Epithelial cell of proximal tubule (primary cell): ENCODE measurements at regions not wholly inside any gene's neighbourhood (a gene's known extent, or its start where the extent isn't known, plus 50 kb on each side); places are given as distances from the start of the nearest gene placed in this dataset.

Source experiments
- DNase-seq: peaks from one replicate; pipeline ENCODE4 v3.0.0-alpha.2; 2011; ENCODE audit warnings: low read depth
- H3K4me3 ChIP-seq: 2 replicates; pipeline ENCODE4 v1.5.1; 2011; ENCODE audit warnings: low read depth, mild to moderate bottlenecking, low read length
- CTCF ChIP-seq: conservative IDR thresholded peaks from 2 replicates; pipeline ENCODE4 v1.5.1; 2012; ENCODE audit warnings: low read depth, mild to moderate bottlenecking, low read length

- no peak for DNase-seq
- no peak overlapping the region for H3K4me3 ChIP-seq
- TF ChIP-seq CTCF: no peak
Observed at GRCh38 chr17:27396045-27396444, 60.2 kb upstream of the KSR1 start.

GRCh38 chr17:27396941-27397340 lies 59.3 kb upstream of the KSR1 start:
- no peak overlapping the region for H3K4me3 ChIP-seq
- DNase-seq: no peak
- TF ChIP-seq CTCF: no peak

- no peak overlapping the region for H3K4me3 ChIP-seq
- TF ChIP-seq CTCF: no peak
- no peak for DNase-seq
Observed at GRCh38 chr17:27398691-27399090, 57.6 kb upstream of the KSR1 start.

GRCh38 chr17:27400991-27401390 lies 55.3 kb upstream of the KSR1 start:
- no peak for DNase-seq
- no peak overlapping the region for H3K4me3 ChIP-seq
- no peak for TF ChIP-seq CTCF

- no peak for DNase-seq
- TF ChIP-seq CTCF: no peak
- no peak overlapping the region for H3K4me3 ChIP-seq
Observed at GRCh38 chr17:27402943-27403342, 53.3 kb upstream of the KSR1 start.

- H3K4me3 ChIP-seq: no peak overlapping the region
- no peak for TF ChIP-seq CTCF
- DNase-seq: no peak
Observed at GRCh38 chr17:27403480-27404005, 52.7 kb upstream of the KSR1 start.

- no peak for DNase-seq
- no peak for TF ChIP-seq CTCF
- no peak overlapping the region for H3K4me3 ChIP-seq
Observed at GRCh38 chr17:27404676-27405075, 51.6 kb upstream of the KSR1 start.
